Forelimb muscle (tissue), 1 donor: ENCODE measurements at regions not wholly inside any gene's neighbourhood (a gene's known extent, or its start where the extent isn't known, plus 50 kb on each side); places are given as distances from the start of the nearest gene placed in this dataset.
"Not testable (repeated sequence)": the region's sequence is repeated elsewhere in the genome, so short reads cannot be mapped to it uniquely, and the experiment has no call there.

Source experiments
- DNase-seq: peaks from one replicate; pipeline ENCODE4 v3.0.0-alpha.2; 2013; ENCODE audit warnings: low read depth

GRCh38 chr2:16373341-16373740 is 292.3 kb downstream of the CYRIA start:
- no peak for DNase-seq

GRCh38 chr2:16371751-16372150 is 293.9 kb downstream of the CYRIA start:
- no peak for DNase-seq

- no peak for DNase-seq
Observed at GRCh38 chr2:16368951-16369350, 296.7 kb downstream of the CYRIA start.

- no peak for DNase-seq
Observed at GRCh38 chr2:16368328-16368727, 297.3 kb downstream of the CYRIA start.

- DNase-seq, result no peak
Observed at GRCh38 chr2:16365366-16365765, 300.3 kb downstream of the CYRIA start.

- no peak for DNase-seq
Observed at GRCh38 chr2:16363581-16363980, 302.1 kb downstream of the CYRIA start.

- no peak for DNase-seq
Observed at GRCh38 chr2:16362611-16363010, 303.0 kb downstream of the CYRIA start.

- DNase-seq, result no peak
Observed at GRCh38 chr2:16361261-16361995, 304.2 kb downstream of the CYRIA start.

GRCh38 chr2:16359961-16360360 is 305.7 kb downstream of the CYRIA start:
- DNase-seq, result no peak

GRCh38 chr2:16357188-16357587 is 308.4 kb downstream of the CYRIA start:
- no peak for DNase-seq

GRCh38 chr2:16351541-16351940 is 314.1 kb downstream of the CYRIA start:
- DNase-seq, result no peak

- DNase-seq, result no peak
Observed at GRCh38 chr2:16351137-16351536, 314.5 kb downstream of the CYRIA start.

GRCh38 chr2:16350211-16350610 is 315.4 kb downstream of the CYRIA start:
- no peak for DNase-seq

- DNase-seq, result no peak
Observed at GRCh38 chr2:16349811-16350210, 315.8 kb downstream of the CYRIA start.

- DNase-seq, result no peak
Observed at GRCh38 chr2:16348821-16349515, 316.7 kb downstream of the CYRIA start.

- no peak for DNase-seq
Observed at GRCh38 chr2:16346671-16347070, 319.0 kb downstream of the CYRIA start.

- DNase-seq, result not testable (repeated sequence)
Observed at GRCh38 chr2:16345231-16345630, 320.4 kb downstream of the CYRIA start.

GRCh38 chr2:16339206-16339605 is 326.4 kb downstream of the CYRIA start:
- no peak for DNase-seq

GRCh38 chr2:16338026-16338425 is 327.6 kb downstream of the CYRIA start:
- DNase-seq, result no peak

GRCh38 chr2:16336916-16337315 is 328.7 kb downstream of the CYRIA start:
- no peak for DNase-seq

GRCh38 chr2:16336491-16336890 is 329.1 kb downstream of the CYRIA start:
- no peak for DNase-seq

GRCh38 chr2:16335947-16336346 is 329.7 kb downstream of the CYRIA start:
- DNase-seq, result no peak

GRCh38 chr2:16335604-16335930 is 330.1 kb downstream of the CYRIA start:
- no peak for DNase-seq
